ENCODE measurements at regions not wholly inside any gene's neighbourhood (a gene's known extent, or its start where the extent isn't known, plus 50 kb on each side); places are given as distances from the start of the nearest gene placed in this dataset.

DNA sequence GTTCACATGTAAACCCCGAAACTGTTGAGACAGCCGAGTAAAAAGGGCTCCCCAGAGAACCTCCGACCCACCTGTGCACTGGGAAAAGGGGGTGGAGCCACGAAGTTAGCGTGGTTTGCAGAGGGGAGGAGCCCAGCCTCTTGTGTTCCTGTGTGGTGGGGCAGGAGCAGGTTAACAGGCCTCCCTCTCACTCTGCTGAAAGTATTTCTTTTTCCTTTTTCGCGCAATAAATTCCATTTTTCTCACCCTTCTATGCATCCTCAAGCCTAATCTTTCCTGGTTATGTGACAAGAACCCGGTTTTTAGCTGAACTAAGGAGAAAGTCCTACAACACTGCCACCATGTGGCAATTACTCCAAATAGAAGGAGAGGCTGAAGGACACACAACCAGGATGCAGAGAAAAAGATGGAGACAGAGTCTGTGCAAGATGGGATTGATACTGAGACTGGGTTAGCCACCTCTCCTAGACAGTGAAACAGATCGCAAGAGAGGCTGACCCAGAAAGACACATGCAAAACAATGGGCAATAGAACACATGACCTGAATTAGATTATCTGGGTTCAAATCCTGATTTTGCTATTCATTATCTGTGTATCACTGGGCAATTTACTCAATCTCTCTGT lies 168.7 kb upstream of the PRSS16 start:
- peak; percentile 74 for DNase-seq (ENCODE audit: low read depth)
- peak; percentile 63 for TF ChIP-seq CTCF (IDR thresholded peaks at IDR 0.05; ENCODE audit: insufficient read depth, low read depth, low read length, missing control alignments)
- H3K4me3 ChIP-seq (ENCODE audit: low read depth, low read length), result peak overlapping the region; percentile 53

- no peak for DNase-seq (ENCODE audit: low read depth)
- TF ChIP-seq CTCF (IDR thresholded peaks at IDR 0.05; ENCODE audit: insufficient read depth, low read depth, low read length, missing control alignments), result no peak
- no peak overlapping the region for H3K4me3 ChIP-seq (ENCODE audit: low read depth, low read length)
These were observed 166.3 kb upstream of the PRSS16 start for GRCh38 chr6:27081188-27081587.

GRCh38 chr6:27081931-27082330 lies 165.6 kb upstream of the PRSS16 start:
- no peak for DNase-seq (ENCODE audit: low read depth)
- no peak for TF ChIP-seq CTCF (IDR thresholded peaks at IDR 0.05; ENCODE audit: insufficient read depth, low read depth, low read length, missing control alignments)

DNA sequence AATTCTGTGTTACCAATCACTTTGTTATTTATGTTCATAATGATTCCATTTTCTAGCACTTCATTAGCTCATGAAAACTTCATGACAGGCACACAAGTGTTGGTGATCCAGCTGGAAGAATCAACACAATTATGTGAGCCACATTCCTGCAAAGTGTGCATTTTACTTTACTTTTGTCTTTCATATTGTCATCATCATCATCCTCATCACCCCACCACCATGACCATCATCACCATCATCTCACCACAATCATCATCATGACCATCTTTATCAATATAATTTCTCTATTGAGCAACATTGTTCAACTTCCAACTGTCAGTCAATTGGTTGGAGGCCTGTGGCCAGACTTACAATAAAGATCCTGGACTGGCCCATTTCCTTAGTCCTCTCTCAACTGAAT lies 159.4 kb upstream of the PRSS16 start:
- H3K4me3 ChIP-seq (ENCODE audit: low read depth, low read length), result no peak overlapping the region
- TF ChIP-seq CTCF (IDR thresholded peaks at IDR 0.05; ENCODE audit: insufficient read depth, low read depth, low read length, missing control alignments), result no peak
- no peak for DNase-seq (ENCODE audit: low read depth)

More at GRCh38 chr6:27081931-27082330, 165.6 kb upstream of the PRSS16 start:
- no peak overlapping the region for H3K4me3 ChIP-seq (ENCODE audit: low read depth, low read length)

DNA sequence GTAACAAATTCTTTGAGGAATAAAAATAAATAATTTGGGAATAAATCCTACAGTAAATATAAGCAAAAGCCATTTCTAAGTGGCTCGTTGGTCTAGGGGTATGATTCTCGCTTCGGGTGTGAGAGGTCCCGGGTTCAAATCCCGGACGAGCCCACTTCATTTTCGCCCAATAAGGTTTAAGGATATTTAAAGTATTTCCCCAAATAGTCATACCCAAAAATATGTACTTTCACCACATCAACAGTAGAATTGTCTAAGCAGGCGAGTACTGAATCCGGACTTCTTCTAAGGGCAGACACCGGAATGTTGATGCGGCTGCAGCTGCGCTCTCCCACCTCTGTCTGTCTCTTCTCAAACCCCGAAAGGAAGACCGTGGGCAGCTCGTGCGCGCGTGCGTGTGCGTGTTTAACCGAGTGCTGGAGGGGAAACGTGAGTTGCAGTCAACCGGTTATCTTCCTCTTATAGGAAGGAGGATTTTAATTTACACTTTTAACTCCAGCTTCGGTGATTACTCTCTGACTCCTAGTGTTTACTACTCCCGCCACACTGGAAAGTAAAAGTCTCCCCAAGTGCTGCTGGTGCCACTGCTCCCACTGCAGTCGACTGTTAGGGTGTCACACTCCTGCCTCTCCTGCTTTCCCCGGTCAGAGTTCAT lies 155.7 kb upstream of the PRSS16 start:
- DNase-seq (ENCODE audit: low read depth), result peak; percentile 91
- H3K4me3 ChIP-seq (ENCODE audit: low read depth, low read length), result peak overlapping the region; percentile 63
- no peak for TF ChIP-seq CTCF (IDR thresholded peaks at IDR 0.05; ENCODE audit: insufficient read depth, low read depth, low read length, missing control alignments)

DNA sequence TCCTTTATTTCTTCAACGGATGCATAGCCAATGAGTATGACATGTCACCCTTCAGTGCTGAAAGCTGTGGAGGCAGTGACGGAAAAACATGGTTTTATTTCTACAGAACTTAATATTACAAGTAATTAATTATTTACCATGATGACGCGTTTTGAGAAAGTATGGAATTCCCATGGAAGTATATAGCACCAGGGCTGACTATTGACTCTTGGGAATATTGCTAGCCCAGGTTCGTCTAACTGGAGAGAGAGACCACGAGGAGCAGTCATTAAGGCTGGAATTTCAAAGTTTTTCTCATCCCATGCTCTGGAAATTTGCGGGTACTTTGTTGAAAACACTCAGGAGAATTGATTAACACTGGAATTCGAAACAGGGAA lies 155.2 kb upstream of the PRSS16 start:
- peak overlapping the region; percentile 63 for H3K4me3 ChIP-seq (ENCODE audit: low read depth, low read length)
- no peak for TF ChIP-seq CTCF (IDR thresholded peaks at IDR 0.05; ENCODE audit: insufficient read depth, low read depth, low read length, missing control alignments)
- DNase-seq (ENCODE audit: low read depth), result no peak

- TF ChIP-seq CTCF (IDR thresholded peaks at IDR 0.05; ENCODE audit: insufficient read depth, low read depth, low read length, missing control alignments), result no peak
- H3K4me3 ChIP-seq (ENCODE audit: low read depth, low read length), result no peak overlapping the region
- DNase-seq (ENCODE audit: low read depth), result no peak
These were observed 151.6 kb upstream of the PRSS16 start for GRCh38 chr6:27095914-27096313.

Data from GM12865 (cell line).